ENCODE measurements at regions not wholly inside any gene's neighbourhood (a gene's known extent, or its start where the extent isn't known, plus 50 kb on each side); places are given as distances from the start of the nearest gene placed in this dataset.

DNA sequence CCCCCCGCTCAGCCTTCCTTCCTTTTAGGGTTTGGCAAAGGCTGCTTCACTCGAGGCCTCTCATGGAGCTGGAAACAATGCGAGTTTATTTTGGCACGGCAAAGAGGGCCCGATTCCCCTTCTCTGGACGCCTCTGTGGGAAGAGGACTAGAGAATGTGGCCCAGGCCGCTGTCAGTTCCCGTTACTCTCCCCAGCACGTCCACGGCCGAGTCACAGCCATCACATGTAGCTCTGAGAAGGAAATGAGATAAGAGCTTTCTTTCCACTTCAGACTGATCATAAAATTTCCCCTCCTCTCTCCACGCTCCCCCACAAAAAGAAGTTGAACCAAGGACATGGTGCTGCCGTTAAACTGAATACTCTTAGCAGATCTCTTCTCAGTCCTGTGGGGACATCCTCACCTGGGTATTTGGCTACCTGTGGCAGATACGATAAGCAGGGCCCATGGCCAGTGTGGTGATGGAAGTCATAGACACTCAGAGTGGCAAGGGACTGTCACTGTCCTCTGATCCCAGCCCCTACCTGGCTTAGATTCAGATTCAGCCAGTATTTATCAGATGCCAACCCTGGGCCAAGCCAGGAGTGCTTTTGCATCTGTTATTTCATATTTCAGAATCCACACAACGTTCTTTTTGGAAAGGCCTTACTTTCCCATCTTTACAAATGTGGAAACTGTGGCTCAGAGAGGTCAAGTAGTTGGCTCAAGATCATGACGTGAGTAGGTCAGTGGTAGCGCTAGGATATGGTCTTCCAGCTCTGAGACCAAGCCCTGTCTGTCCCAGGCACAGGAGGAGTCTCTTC is 101.2 kb downstream of the MCFD2 start:
- in situ Hi-C loops (cut with HindIII; ENCODE audit: low sequenced_read_pairs): no loop called here

DNA sequence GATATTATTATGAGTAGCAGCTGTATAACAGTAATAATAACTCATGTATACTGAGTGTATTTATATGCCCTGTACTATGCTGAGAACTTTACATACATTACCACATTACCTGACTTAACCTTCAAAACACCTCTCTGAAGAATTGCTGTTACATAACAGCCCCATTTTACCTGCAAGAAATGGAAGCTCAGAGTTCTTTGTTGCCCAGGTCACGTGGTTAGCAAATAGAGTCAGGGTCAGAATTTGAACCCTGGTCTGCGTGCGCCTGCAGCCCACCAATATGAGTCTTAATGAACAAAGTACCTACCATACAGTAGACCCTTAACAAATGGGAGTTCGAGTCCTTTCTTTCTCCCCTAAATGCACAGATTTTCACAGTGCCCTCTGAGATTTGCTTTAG is 101.9 kb downstream of the MCFD2 start:
- in situ Hi-C loops (cut with HindIII; ENCODE audit: low sequenced_read_pairs): no loop called here

DNA sequence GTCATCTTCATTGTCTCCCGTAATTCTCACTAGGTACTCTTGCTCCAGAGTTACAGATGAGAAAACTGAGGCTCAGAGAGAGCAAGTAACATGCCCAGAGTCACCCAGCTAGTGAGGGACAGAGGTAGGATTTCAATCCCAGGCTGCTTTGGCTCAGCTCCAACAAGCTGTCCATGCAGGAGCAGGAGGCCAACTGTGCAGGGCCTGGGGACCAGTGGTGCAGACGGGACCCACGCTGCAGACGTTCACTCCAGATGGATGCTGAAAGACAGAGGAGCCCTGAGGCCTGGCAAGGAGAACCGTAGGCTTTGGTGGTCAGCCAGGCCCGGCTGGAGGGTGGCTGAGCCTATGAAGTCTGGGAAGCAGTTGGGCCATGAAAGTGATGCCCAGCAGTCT is 102.6 kb downstream of the MCFD2 start:
- in situ Hi-C loops (cut with HindIII; ENCODE audit: low sequenced_read_pairs): no loop called here

Measured in endothelial cell of hepatic sinusoid (primary cell).